DMS 273 treated with DMSO at 0.1 percent for 48 hours (cell line): ENCODE measurements at regions not wholly inside any gene's neighbourhood (a gene's known extent, or its start where the extent isn't known, plus 50 kb on each side); places are given as distances from the start of the nearest gene placed in this dataset.
"Not testable (repeated sequence)": the region's sequence is repeated elsewhere in the genome, so short reads cannot be mapped to it uniquely, and the experiment has no call there.

Source experiments
- DNase-seq: peaks from one replicate; lab custom pipeline; 2025; lab: John Stamatoyannopoulos, UW

DNA sequence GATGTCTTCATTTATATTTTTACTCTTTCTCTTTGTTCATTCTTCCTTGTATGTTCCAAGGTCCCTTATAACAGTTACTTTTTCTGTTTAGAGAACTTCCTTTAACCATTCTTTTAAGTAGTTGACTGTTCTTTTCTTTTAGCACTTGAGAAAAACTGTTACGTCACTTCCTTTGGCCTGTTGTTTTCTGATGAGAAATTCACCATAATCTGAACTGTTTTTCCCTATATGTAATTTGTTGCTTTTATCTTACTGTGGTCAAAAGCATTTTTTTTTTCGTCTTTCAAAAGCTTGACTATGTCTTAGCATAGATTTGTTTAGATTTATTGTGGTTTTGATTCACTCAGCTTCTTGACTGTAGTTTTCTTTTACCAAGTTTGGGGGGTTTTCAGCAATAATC, 1660.3 kb upstream of the PCDH10 start:
- no peak for DNase-seq

DNA sequence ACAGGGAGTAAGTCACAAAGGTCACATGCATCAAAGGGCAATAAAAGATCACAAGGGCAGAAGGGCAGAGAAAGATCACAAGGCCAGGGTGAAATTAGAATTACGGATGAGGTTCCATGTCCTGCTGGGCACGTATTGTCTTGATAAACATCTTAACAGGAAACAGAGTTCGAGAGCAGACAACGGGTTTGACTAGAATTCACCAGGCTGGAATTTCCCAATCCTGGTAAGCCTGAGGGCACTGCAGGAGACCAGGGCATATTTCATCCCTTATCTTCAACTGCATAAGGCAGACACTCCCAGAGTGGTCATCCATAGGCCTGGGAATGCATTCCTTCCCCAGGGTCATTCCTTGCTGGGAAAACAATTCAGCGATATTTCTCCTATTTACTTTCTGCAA, 1652.9 kb upstream of the PCDH10 start:
- DNase-seq, result not testable (repeated sequence)

DNA sequence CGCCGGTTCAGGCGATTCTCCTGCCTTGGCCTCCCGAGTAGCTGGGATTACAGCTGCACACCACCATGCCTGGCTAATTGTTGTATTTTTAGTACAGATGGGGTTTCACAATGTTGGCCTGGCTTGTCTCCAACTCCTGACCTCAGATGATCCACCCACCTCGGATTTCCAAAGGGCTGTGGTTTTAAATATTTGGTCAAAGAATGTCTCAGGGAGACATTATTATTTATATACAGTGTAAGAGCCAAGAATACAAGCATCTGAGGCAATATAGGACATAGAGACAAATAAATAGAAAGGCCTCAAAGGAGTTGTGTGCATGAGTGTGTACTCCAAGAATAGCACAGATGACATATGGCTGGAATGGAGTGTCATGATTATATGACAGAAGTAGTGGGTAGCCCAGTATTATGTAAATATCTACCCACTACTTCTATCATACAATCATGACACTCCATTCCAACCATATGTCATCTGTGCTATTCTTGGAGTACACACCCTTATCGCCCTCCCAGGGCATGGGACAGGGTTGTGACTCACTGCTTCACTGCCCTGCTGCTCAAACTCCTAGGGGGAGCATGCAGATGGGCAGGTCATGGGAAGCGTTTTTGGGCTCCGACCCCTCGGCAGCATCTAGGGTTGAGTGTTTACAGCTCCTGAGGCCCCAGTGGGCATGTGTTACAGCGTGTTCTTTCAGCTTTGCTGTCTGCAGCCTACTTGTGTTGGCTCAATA, 1649.8 kb upstream of the PCDH10 start:
- DNase-seq, result peak; percentile 92

DNA sequence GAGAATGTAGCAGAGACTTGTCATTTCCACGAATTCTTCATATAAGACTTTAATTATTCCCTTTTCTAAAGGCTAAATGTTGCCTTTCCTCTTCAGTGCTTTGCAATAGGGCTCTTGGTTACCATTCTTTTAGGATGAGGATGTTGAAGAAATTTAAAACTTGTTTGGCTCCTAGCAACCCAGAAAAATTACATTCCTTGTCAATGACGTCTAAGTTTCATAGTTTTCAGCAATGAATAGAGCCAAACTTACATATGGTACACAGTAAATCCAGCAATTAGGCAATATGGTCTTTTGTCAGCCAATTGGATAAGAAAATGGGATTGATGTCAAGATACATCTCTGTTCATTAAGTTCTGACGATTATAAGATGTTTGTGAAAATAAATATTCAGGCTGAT, 1639.6 kb upstream of the PCDH10 start:
- DNase-seq, result no peak

DNA sequence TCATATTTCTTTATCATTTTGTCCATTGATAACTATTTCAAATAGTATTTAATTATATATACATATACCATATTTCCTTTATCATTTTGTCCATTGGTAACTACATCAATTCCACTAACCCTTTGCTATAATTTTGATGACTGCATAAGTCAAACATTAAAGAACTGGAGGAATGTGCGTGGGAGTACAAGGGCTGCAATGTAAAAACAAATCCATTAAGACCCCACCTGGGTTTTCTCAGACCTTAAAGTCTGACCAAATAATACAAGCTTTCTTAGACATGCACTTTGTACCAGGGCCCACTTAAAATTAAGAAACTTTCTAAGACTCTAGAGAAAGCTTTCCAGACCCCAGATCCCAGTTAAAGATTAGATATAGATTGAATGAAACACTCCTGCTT, 1622.4 kb upstream of the PCDH10 start:
- DNase-seq, result no peak

DNA sequence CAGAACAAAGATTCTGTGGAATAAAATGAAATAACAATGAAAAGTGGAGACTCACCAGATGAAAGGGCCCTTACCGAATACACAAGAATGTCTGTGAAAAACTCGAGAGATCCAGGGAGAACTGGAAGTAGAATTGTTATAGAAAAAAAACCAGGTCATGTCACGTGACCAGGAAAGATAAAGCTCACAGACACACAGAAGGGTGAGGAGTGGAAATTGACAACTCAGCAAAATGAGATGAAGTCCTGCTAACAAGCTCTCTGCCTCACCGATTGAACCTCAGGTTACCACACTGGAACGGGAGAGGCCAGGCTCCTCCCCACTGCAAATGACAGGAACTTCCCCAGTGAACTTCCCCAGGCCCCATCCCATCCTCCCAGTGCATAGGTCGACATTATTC, 1618.0 kb upstream of the PCDH10 start:
- DNase-seq, result no peak

DNA sequence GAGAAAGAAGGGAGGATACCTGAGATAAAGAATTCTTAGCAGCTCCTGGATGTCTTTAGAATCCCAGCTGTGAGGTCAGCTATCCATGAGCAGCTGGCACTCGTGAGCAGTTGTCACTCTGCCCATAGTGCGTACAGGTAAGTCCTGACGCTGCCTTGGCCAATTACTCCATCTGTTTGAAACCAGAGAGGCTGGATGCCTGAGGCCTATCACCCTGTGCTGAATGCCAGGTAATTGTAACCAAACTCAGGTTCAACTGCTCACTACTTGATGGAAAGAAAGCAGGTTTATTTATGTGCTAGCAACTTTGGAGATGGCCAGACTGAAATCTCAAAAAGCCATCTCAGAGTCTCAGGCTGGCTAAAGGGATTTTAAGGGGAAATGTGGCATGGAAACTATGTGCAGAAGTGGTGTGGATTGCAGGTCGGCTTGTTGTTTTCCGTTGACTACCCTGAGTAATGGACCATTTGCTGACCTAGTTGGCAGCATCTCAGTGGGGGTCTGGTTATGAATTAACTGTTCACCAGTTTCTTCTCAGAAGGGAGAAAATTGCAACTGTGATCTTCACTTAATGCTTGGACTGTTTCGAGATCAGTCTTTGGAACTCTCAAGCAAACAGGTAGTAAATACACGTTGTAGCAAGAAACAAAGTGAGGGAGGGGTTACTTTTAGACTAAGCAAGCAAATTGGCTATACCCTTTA, 1614.0 kb upstream of the PCDH10 start:
- no peak for DNase-seq

DNA sequence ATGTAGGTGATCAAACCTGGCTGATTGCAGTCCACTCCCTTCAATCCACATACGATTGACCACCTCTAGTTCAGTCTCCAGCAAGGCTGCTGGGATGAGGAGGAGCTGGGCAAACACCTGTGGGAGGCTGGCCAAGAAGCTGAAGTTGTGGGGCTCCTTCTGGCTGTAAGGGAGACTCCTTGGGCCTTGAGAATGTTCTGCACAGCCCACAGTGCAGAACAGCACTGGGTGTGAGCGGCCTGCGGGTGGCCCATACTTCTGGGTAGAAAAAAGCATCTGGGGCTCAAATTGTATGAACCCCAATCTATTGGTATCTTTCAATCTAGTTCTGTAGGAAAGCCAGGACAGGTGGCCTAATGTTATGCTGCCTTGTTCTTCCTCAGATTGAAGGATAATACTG, 1608.8 kb upstream of the PCDH10 start:
- no peak for DNase-seq

DNA sequence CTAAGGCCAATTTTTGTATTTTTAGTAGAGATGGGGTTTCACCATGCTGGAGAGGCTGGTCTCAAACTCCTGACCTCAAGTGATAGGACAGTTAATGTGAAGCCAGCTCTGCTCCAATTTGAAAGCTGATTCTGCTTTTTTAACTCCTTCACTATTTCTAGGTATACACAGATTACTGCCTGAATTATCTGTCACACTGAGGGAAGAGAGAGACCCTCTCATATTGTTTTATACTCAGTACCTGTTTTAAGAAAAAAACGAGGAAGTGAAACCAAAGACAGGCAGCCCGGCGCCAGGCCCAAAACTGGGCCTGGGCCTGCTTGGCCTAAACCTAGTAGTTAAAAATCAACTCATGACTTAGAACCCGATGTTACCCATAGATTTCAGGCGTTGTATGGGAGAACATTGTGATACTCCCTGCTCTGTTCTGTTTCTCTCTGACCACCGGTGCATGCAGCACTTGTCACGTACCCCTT, 1601.5 kb upstream of the PCDH10 start:
- no peak for DNase-seq

DNA sequence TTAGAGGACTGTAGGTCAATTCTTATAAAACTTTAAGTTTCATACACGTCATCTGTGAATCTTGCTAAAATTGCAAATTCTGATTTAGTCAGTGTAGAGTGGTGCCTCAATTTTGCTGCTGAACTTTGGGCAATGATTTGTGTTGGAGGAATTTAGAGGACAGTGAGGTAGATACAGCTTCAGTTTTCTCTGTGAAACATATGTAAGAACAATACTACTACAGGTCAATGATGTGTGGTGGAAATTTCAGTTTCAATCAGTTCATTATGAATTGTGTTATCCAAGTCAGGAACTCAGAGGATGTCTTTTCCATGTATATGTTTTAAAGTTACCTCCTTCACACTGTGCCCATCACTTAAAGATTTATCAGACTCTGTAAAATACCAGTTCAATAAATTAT, 1597.8 kb upstream of the PCDH10 start:
- no peak for DNase-seq

DNA sequence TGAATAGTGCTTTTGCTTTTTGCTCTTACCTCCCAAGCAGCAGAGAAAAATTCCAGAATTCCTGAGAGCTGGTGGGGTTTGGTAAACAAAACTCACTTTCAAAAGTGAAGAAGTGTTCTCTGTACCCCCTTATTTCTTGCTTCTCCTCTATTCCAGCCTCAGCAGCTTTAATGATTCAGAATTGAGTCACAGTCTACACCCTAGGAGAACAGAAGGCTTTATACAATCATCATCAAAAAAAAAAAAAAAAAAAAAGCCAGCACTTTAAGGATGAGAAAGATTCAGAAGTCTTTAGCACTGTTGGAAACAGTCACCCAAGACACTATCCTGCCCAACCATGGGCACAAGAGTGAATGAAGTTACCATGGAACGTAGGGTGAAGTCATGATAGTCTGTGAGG, 1583.1 kb upstream of the PCDH10 start:
- DNase-seq, result no peak

DNA sequence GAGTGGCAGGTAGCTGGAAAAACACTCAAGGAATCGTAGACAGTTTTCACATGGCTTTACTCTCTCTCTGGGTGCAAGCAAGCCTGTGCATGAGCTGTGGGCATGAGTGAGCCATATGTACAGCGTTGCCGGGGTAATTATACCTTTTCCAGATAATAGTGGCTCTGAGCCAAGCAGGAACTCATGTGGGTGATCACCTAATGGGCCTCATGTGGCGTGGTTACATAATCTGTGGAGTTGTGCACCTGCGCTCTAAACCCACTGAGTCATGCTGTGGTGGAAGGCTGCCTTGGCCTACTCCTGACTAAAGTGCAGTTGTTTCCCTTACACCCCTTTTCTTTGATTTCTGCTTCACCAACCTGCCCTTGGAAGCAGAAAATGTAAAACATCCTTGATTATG, 1564.5 kb upstream of the PCDH10 start:
- no peak for DNase-seq

DNA sequence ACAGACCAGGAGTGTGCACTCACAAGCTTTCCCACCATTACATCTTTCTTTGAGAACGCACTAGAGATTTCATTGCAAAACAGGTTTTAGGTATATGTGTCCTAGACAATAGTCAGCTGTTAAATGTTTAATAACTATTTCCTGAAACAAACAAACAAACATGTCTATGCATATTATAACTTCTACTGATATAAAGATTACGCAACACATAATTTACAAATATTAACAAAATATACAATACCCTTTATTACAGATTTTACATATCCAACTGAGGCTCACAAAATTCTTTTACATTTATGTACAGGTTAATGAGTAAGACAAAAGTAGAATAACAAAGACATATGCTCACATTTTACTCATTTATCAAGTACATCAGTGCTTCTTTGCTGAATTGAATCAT, 1554.0 kb upstream of the PCDH10 start:
- no peak for DNase-seq

DNA sequence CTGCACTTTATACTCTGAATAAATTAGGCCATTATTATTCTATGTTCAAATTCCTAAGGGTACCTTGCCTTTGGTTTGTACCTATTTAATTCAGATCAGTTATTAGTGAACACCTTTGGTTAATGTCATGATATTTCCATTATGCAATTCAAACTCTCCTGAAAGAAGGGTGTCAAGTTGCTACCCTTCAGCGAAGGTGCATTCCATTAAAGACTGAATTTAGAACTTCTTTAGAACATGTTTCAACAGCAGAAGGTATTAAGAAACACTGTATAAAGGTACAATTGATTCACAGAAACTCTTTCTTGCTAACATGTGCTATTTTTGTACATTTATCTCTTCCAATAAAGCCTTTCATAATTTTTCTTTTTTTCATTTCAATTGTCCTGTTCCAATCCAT, 1545.4 kb upstream of the PCDH10 start:
- DNase-seq, result no peak

DNA sequence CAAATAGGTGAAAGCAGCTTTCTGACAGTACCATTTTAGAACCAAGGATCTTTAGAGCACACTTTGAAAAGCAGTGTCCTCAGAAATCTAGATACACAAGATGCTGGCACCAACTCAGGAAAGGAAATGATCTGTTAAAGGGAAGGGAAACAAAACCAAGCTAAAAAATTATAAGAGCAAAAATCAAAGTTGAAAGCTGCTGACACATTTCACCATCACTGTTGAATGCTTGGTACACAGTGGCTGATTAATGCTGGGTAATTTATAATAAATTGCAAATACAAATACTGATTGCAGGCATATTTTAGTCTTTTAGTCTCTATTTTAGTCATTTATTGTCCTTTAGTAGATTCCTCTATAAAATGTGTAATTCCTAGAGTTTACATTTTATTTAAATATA, 1540.1 kb upstream of the PCDH10 start:
- no peak for DNase-seq

DNA sequence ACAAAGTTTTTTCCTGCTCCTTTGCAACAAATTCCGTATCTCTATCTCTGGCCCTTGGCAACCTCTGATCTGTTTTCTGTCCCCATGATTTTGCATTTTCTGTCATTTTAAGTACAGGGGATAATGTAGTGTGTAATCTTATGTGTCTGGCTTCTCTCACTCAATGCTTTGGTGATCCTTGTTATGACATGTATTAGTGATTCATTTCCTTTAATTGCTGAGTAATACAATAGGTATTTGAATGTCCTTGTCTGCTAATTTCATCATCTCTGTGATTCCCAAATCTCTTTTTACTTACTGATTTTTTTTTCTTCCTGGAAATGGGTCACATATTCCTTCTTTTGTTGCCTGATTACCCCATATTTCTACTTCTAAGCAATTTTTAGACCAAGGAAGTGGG, 1538.6 kb upstream of the PCDH10 start:
- DNase-seq, result not testable (repeated sequence)

DNA sequence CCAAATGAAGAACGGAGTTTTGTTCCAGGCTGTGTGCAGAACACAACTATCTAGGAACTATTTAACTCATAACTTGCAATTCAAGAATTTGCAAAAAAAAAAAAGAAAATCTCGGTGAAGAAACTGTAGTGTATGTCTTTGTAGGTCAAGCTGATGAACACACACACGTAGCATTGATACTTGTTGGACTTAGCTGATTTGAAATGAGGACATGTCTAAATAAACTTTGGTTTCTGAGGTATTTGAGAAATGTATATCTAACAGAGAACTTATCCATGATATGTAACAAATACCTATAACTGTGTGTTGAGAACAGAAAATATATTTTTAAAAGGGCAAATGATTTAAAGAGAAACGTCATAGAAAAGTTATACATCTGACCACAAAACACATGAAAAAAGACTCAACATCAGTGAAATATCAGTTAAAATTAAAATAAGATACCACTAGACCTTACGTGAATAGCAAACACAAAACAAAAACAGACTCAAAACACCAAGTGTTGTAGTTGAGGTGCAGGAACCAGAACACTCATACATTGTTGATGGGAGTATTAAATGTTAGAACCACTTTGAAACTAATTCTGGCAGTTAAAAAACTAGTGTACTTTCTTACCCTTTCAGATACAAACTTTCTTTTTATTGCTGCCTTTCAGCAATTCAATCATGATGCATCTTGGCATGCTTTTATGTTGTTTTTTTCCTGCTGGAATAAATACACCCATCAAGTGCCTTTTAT, 1535.8 kb upstream of the PCDH10 start:
- DNase-seq, result no peak

DNA sequence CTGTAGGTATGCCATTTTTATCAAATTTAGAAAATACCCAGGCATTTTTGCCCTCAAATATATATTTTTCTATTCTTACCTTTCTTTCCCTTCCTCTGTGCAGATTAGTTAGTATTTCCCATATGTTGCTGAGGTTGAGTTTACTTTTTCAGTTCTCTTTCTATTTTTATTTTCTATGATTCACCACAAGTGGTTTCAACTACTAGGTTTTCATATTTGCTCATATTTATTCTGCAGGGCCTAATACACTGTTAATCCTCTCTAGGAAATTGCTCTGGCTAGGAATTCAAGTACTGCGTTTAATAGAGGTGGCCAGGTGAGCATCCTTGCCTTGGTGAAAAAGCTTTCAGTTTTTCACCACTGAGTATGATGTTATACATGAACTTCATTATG, 1535.3 kb upstream of the PCDH10 start:
- DNase-seq, result no peak

DNA sequence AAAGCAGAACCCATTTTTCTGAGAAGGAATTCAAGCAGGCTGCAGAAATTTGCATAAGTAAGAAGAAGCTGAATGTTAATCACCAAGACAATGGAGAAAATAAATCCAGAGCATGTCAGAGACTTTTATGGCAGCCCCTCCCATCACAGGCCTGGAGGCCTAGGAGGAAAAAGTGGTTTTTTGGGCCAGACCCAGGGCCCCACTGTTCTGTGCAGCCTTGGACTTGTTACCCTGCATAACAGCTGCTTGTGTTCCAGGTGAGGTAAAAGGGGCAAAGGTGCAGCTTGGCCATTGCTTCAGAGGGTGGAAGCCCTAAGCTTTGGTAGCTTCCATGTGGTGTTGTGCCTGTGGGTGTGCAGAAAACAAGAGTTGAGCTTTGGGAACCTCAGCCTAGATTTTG, 1516.2 kb upstream of the PCDH10 start:
- DNase-seq, result no peak

DNA sequence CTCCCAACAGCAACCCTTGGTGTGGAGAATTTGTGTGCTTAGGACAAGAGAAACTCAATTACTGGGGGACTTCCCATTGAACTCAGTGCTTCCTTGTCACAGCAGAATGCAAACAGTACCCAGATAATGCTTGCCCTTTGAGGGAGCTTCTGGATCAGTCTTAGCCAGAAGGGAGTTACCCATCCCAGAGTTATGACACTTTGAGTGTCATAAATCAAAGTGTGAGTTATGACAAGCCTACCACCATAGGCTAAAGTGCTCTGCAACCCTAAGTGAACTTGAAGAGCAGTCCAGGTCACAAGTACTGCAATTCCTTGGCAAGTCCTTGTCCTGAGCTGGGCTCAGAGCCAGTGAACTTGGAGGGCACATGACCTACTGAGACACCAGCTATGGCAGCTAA, 1513.9 kb upstream of the PCDH10 start:
- DNase-seq, result no peak

DNA sequence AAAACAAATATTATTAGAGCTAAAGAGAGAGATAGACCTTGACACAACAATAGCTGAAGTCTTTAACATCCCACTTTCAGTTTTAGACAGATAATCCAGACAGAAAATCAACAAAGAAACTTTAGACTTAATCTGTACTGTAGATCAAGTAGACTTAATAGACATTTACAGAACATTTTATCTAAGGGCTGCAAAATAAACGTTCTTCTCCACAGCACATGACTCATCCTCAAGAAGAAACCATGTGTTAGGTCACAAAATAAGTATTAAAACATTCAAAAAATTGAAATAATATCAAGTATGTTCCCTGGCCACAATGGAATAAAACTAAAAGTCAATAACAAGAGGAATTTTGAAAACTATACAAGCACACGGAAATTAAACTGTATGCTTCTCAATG, 1510.3 kb upstream of the PCDH10 start:
- DNase-seq, result no peak

DNA sequence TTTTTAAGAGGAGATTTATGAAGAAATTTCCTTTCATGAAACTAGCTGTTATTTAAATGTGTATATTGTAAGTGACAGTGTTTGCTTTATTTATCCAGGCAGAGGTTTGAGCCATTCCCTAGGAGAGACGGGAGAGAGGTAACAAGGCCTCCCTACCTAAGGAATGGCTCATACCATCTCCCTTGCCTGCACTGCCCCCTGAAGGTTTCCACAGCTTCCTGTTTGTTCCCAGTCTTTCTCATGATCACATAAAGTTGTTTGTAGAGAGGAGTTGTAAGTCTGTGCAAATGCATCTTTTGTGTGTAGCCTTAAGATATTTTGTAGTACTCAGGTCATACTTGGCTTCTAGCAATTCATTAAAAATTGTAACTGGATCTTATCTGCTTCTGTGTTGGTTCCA, 1504.5 kb upstream of the PCDH10 start:
- peak; percentile 21 for DNase-seq

DNA sequence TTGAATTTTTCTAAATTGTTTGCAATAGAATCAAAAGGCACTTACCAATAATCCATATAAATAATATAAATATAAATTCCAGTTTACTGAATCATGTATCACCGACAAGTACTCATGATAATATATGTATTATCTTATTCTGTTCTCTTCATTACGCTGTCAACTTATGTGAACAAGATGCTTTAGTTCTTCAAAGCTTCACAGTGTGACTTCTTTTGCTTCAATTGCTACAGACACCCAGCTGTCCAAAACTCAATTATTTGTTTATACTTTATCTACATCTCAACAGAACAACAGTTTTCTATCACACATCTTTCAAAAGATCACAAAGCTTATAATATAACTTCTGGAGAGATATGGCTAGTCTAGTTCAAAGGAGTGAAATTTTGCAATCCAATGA, 1499.9 kb upstream of the PCDH10 start:
- DNase-seq, result no peak
